ENCODE measurements at regions not wholly inside any gene's neighbourhood (a gene's known extent, or its start where the extent isn't known, plus 50 kb on each side); places are given as distances from the start of the nearest gene placed in this dataset.
"Not testable (repeated sequence)": the region's sequence is repeated elsewhere in the genome, so short reads cannot be mapped to it uniquely, and the experiment has no call there.

DNA sequence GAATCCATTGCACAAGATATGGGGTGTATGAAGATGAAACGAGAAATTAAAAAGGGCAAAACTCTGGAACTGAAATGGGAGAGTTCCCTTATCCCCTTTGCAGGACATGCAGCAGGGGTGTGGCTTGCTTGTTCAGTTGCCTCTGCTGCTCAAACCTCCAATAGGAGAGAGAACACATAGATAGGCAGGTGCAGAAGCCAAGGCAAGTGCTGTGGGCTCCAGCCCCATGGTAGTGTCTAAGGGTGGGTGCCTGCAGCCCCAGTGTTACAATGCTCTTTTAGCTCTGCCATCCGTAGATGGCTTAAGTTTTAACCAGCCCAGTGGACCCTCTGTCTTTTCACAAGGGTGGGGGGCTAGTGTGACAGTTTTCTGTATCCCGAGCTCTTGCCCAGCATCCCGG, 69.7 kb downstream of the CMAS start:
- TF ChIP-seq CTCF (IDR thresholded peaks at IDR 0.05; ENCODE audit: extremely low read depth, missing control alignments): no peak
- no peak for DNase-seq (ENCODE audit: low spot score)

DNA sequence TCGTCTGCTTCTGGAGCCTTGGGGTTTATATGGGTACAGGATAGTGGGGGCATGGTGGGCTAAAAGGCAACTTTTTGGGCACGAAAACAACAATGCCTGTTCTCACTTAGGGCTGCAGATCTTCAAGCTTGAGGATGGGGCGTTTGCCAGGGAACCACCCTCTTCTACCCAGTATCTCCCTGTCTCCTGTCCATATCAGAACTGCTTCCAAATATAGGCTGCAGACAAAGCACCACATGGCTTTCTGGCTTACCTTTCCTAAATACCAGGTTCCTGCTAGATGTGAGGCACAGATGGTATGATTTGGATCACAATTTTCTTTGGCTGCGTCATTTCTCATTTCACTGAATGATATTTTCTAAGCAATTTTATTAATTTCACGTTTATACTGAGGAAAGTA, 70.4 kb downstream of the CMAS start:
- no peak for TF ChIP-seq CTCF (IDR thresholded peaks at IDR 0.05; ENCODE audit: extremely low read depth, missing control alignments)
- DNase-seq (ENCODE audit: low spot score): no peak

DNA sequence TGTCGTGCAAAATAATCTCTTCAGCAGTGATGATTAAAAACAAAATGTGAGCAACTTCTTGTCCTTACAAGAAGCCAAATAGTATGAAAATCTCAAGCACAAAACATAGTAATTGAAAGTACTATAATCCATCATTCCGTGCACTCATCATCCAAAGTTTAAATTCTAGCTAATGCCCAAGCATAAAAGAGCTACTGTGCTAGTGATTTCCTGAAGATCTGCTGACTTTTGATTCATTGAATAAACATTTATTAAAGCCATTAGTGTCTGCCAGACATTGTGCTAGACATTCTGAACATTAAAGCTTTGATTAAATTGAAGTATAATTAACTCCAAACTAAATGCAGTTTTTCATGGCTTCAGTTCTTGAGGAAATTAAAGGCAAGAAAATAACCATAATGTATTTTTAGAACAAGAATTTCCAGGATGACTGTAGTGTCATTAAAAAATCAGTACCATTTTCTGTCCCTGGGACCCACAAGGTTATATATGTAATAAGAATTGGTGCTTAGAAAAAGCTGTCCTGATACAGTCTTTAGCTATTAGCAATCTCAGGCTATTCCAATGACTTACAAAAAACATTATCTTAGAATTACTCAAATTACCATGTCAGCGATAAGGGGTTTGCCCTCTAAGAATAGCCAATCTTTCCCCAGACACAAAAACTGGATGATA, 71.7 kb downstream of the CMAS start:
- DNase-seq (ENCODE audit: low spot score): no peak
- no peak for TF ChIP-seq CTCF (IDR thresholded peaks at IDR 0.05; ENCODE audit: extremely low read depth, missing control alignments)

- TF ChIP-seq CTCF (IDR thresholded peaks at IDR 0.05; ENCODE audit: extremely low read depth, missing control alignments): no peak
- no peak for DNase-seq (ENCODE audit: low spot score)
These were observed 72.3 kb downstream of the CMAS start for GRCh38 chr12:22118238-22118790.

DNA sequence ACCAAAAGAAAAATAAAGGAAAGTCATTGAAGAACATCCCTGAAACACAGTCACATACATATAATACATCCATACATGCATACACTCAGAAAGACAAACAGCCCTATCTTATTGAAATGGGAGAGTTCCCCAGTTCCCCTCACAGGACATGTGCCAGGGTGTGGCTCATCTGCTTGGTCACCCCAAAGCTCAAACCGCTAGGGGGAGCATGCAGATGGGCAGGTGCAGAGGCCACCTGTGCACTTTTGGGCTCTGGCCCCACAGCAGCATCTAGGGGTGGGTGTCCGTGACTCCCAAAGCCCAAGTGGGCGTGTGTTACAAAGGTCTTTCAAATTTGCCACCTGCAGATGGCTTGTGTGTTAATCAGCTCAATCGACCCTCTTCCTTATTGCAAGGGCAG, 75.2 kb downstream of the CMAS start:
- peak; percentile 44 for TF ChIP-seq CTCF (IDR thresholded peaks at IDR 0.05; ENCODE audit: extremely low read depth, missing control alignments)
- DNase-seq (ENCODE audit: low spot score): peak; percentile 22

DNA sequence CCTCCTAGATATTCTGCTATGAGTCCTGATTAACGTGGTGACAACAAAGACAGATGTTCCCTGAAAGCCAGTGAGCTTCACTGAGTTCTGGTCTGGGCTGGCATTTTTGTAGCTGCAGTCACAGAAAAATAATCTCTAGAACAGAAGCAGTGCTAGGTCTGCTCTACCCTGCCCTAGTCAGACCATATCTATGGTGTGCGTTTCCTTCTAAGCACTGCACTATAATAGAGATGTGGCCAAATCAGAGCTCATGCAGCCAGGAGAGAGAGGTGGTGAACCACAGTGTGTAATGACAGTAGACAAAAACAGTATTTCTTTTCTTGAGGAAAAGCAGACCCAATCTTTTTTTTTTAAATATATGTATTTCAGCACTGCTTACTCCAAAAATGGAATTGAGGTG, 76.3 kb downstream of the CMAS start:
- DNase-seq (ENCODE audit: low spot score): no peak
- no peak for TF ChIP-seq CTCF (IDR thresholded peaks at IDR 0.05; ENCODE audit: extremely low read depth, missing control alignments)

GRCh38 chr12:22124987-22125386, 79.0 kb downstream of the CMAS start:
- no peak for DNase-seq (ENCODE audit: low spot score)

GRCh38 chr12:22126101-22126500, 80.1 kb downstream of the CMAS start:
- DNase-seq (ENCODE audit: low spot score): not testable (repeated sequence)

More at GRCh38 chr12:22124987-22125386, 79.0 kb downstream of the CMAS start:
- no peak for TF ChIP-seq CTCF (IDR thresholded peaks at IDR 0.05; ENCODE audit: extremely low read depth, missing control alignments)
